Panc1 (cell line): ENCODE measurements at regions not wholly inside any gene's neighbourhood (a gene's known extent, or its start where the extent isn't known, plus 50 kb on each side); places are given as distances from the start of the nearest gene placed in this dataset.

Experiments used
- ATAC-seq: fragments of 200-7000 bp; cut with Tn5 transposase; 2 replicates; pipeline ENCODE4 v1.9.1; 2020; ENCODE audit warnings: mild to moderate bottlenecking, moderate library complexity
- BruUV-seq: library from RNA; stranded (reverse); fragments of 400-500 nt; replicated peaks from 2 replicates; lab custom pipeline; 2021; lab: Mats Ljungman, UMichigan
- CTCF ChIA-PET: fragments of 300-600 bp; sonication (Branson Sonifier 250); formaldehyde crosslinking; loops from one replicate; lab custom pipeline; 2022; ENCODE audit warnings: antibody characterized with exemption; lab: Charles Lee
- POLR2A ChIA-PET: fragments of 300-600 bp; sonication (Branson Sonifier 250); formaldehyde crosslinking; loops from one replicate; lab custom pipeline; 2022; ENCODE audit warnings: antibody characterized with exemption; lab: Charles Lee
- DNase-seq: peaks from one replicate; pipeline ENCODE4 v3.0.0-alpha.2; 2010; ENCODE audit warnings: low read depth, low spot score
- H3K27ac ChIP-seq: 2 replicates; pipeline ENCODE4 v1.5.1; 2011; ENCODE audit warnings: mild to moderate bottlenecking, low read length, inconsistent platforms
- H3K27me3 ChIP-seq: fragments of 200-500 bp; sonication (Bioruptor generic); 2 replicates; pipeline ENCODE4 v1.6.0; 2014; ENCODE audit warnings: low read length, inconsistent platforms; ENCODE audit not compliant: control insufficient read depth, insufficient read depth
- H3K36me3 ChIP-seq: fragments of 200-500 bp; sonication (Bioruptor generic); 2 replicates; pipeline ENCODE4 v1.5.1; 2014; ENCODE audit warnings: inconsistent platforms, mild to moderate bottlenecking, low read length, moderate library complexity; ENCODE audit not compliant: control insufficient read depth, insufficient read depth
- H3K4me1 ChIP-seq: 2 replicates; pipeline ENCODE4 v1.5.1; 2011; ENCODE audit warnings: inconsistent platforms, mild to moderate bottlenecking, low read length, moderate library complexity; ENCODE audit not compliant: control insufficient read depth, insufficient read depth
- H3K4me3 ChIP-seq, 2 experiments: 2 replicates each; pipeline ENCODE4 v1.5.1; 2011 to 2012; ENCODE audit warnings: low read depth in 2 of 2, low read length in 2 of 2, mild to moderate bottlenecking in 2 of 2, inconsistent platforms in 1 of 2, moderate library complexity in 1 of 2
- H3K9me3 ChIP-seq: fragments of 200-500 bp; sonication (Bioruptor generic); 2 replicates; pipeline ENCODE4 v1.5.1; 2014; ENCODE audit warnings: low read depth, mild to moderate bottlenecking, inconsistent platforms, low read length, moderate library complexity; ENCODE audit not compliant: control insufficient read depth, insufficient read depth
- CTCF ChIP-seq: fragments of 450-650 bp; IDR thresholded peaks from 2 replicates; pipeline ENCODE4 v1.5.1; 2017; ENCODE audit warnings: mild to moderate bottlenecking
- POLR2AphosphoS5 ChIP-seq: IDR thresholded peaks from 2 replicates; pipeline ENCODE4 v1.6.1; 2012; ENCODE audit warnings: mild to moderate bottlenecking, low read depth, low read length, moderate library complexity
- REST ChIP-seq, 2 experiments: IDR thresholded peaks; 2 replicates each; pipeline ENCODE4 v1.6.1; 2011 to 2012; ENCODE audit warnings: low read depth in 2 of 2, control low read depth in 1 of 2, low read length in 1 of 2, mild to moderate bottlenecking in 1 of 2, moderate library complexity in 1 of 2; ENCODE audit not compliant: insufficient read depth in 1 of 2
- SIN3A ChIP-seq: IDR thresholded peaks from 2 replicates; pipeline ENCODE4 v1.6.1; 2012; ENCODE audit warnings: low read depth, mild to moderate bottlenecking, low read length, moderate library complexity, borderline replicate concordance; ENCODE audit not compliant: insufficient read depth
- TCF7L2 ChIP-seq: IDR thresholded peaks from 2 replicates; pipeline ENCODE4 v1.6.1; 2011; ENCODE audit warnings: mild to moderate bottlenecking, low read depth, low read length, inconsistent platforms
- in situ Hi-C: cut with HindIII; loops from 2 replicates; pipeline ENCODE4 v1.10.0; 2016; ENCODE audit warnings: low sequenced_read_pairs, low pct_unique_long_range_greater_than_20kb
- intact Hi-C: fragments of 100-400 bp; cut with micrococcal nuclease; formaldehyde crosslinking; loops from one replicate; pipeline ENCODE4 v1.10.0; 2022; ENCODE audit not compliant: unreplicated experiment

- CTCF ChIA-PET: no interaction called here
- in situ Hi-C loops: no loop called here
Observed at GRCh38 chr1:193827516-193827915, 641.1 kb upstream of the B3GALT2 start.

GRCh38 chr1:193819376-193819775, 633.0 kb upstream of the B3GALT2 start:
- no peaks in the 10 kb centered on the region for H3K9me3 ChIP-seq
- H3K4me1 ChIP-seq: no peaks in the 10 kb centered on the region
- no peak overlapping the region for H3K4me3 ChIP-seq
- in situ Hi-C loops (no loop called here), intact Hi-C loops (no loop called here)
- no TSS peak for BruUV-seq
- no peak for DNase-seq
- CTCF ChIA-PET: no interaction called here
- ATAC-seq: no peak
- H3K27ac ChIP-seq: no peak overlapping the region
- H3K27me3 ChIP-seq: no peaks in the 10 kb centered on the region
- POLR2A ChIA-PET: no interaction called here
- no peaks in the 10 kb centered on the region for H3K36me3 ChIP-seq
- no peak for TF ChIP-seq CTCF
- TF ChIP-seq SIN3A: no peak
- TF ChIP-seq TCF7L2: no peak
- no peak for TF ChIP-seq REST (IDR thresholded peaks at IDR 0.05; ENCODE audit: insufficient read depth in 1 of 2, low read depth in 2 of 2, low read length in 1 of 2)
- no peak for TF ChIP-seq POLR2AphosphoS5

More at GRCh38 chr1:193827516-193827915, 641.1 kb upstream of the B3GALT2 start:
- DNase-seq (no peak), ATAC-seq (no peak)
- Histone ChIP-seq H3K27ac (no peak overlapping the region), H3K9me3 (peaks cover 10% of the 10 kb centered on the region), H3K4me3 (no peak overlapping the region), H3K4me1 (no peaks in the 10 kb centered on the region), H3K27me3 (no peaks in the 10 kb centered on the region), H3K36me3 (no peaks in the 10 kb centered on the region)
- TF ChIP-seq POLR2AphosphoS5: no peak
- TF ChIP-seq SIN3A: no peak
- no peak for TF ChIP-seq CTCF
- TF ChIP-seq REST (IDR thresholded peaks at IDR 0.05; ENCODE audit: insufficient read depth in 1 of 2, low read depth in 2 of 2, low read length in 1 of 2): no peak
- no peak for TF ChIP-seq TCF7L2
- POLR2A ChIA-PET: interaction anchor here (0.6 kb wide), 1 partner anchor 396 kb away, joined by 5 read pairs; no protein-coding TSS in a partner anchor
- no TSS peak for BruUV-seq
- intact Hi-C loops: no loop called here
